ENCODE measurements at regions not wholly inside any gene's neighbourhood (a gene's known extent, or its start where the extent isn't known, plus 50 kb on each side); places are given as distances from the start of the nearest gene placed in this dataset.

- TF ChIP-seq, protein P1, sequence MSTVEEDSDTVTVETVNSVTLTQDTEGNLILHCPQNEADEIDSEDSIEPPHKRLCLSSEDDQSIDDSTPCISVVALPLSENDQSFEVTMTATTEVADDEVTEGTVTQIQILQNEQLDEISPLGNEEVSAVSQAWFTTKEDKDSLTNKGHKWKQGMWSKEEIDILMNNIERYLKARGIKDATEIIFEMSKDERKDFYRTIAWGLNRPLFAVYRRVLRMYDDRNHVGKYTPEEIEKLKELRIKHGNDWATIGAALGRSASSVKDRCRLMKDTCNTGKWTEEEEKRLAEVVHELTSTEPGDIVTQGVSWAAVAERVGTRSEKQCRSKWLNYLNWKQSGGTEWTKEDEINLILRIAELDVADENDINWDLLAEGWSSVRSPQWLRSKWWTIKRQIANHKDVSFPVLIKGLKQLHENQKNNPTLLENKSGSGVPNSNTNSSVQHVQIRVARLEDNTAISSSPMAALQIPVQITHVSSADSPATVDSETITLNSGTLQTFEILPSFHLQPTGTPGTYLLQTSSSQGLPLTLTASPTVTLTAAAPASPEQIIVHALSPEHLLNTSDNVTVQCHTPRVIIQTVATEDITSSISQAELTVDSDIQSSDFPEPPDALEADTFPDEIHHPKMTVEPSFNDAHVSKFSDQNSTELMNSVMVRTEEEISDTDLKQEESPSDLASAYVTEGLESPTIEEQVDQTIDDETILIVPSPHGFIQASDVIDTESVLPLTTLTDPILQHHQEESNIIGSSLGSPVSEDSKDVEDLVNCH (CRISPR knock-in tag; IDR thresholded peaks at IDR 0.05) = no peak
- TF ChIP-seq MIER3 (CRISPR knock-in tag; IDR thresholded peaks at IDR 0.05; ENCODE audit: borderline replicate concordance) = no peak
- no peak for TF ChIP-seq CCAR2 (optimal IDR thresholded peaks at IDR 0.05; ENCODE audit: low read depth, low read length)
- peak; percentile 95 for TF ChIP-seq RARA (CRISPR knock-in tag; IDR thresholded peaks at IDR 0.05)
- TF ChIP-seq ZNF138 (CRISPR knock-in tag; IDR thresholded peaks at IDR 0.05; ENCODE audit: low read depth) = peak; percentile 74; the same call in 1 of the 2 replicates
- TF ChIP-seq IKZF5 (CRISPR knock-in tag; IDR thresholded peaks at IDR 0.05) = 0 out of 2 replicates have a peak, but pooled peaks have one; percentile 18
- TF ChIP-seq ZSCAN21 (CRISPR knock-in tag; IDR thresholded peaks at IDR 0.05; ENCODE audit: borderline replicate concordance) = no peak
- TF ChIP-seq ZNF576 (CRISPR knock-in tag; IDR thresholded peaks at IDR 0.05) = no peak
- peak; percentile 62 for TF ChIP-seq BCL6 (CRISPR knock-in tag; IDR thresholded peaks at IDR 0.05)
- TF ChIP-seq, protein P2, sequence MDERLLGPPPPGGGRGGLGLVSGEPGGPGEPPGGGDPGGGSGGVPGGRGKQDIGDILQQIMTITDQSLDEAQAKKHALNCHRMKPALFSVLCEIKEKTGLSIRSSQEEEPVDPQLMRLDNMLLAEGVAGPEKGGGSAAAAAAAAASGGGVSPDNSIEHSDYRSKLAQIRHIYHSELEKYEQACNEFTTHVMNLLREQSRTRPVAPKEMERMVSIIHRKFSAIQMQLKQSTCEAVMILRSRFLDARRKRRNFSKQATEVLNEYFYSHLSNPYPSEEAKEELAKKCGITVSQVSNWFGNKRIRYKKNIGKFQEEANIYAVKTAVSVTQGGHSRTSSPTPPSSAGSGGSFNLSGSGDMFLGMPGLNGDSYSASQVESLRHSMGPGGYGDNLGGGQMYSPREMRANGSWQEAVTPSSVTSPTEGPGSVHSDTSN (CRISPR knock-in tag; IDR thresholded peaks at IDR 0.05) = no peak
- TF ChIP-seq GPBP1L1 (CRISPR knock-in tag; IDR thresholded peaks at IDR 0.05) = no peak
- no peak for TF ChIP-seq AFF4 (CRISPR knock-in tag; IDR thresholded peaks at IDR 0.05)
- no peak for TF ChIP-seq AKAP8 (CRISPR knock-in tag; IDR thresholded peaks at IDR 0.05)
- no peak for TF ChIP-seq E2F1 (CRISPR knock-in tag; IDR thresholded peaks at IDR 0.05)
- TF ChIP-seq ZBTB2 (CRISPR knock-in tag; IDR thresholded peaks at IDR 0.05; ENCODE audit: low read depth) = no peak
These were observed 70.1 kb upstream of the BMP2 start (continued) for GRCh38 chr20:6697228-6697972.
